ENCODE measurements at regions not wholly inside any gene's neighbourhood (a gene's known extent, or its start where the extent isn't known, plus 50 kb on each side); places are given as distances from the start of the nearest gene placed in this dataset.

- TF ChIP-seq CTCF (conservative IDR thresholded peaks at IDR 0.05; ENCODE audit: low read length) (no peak), EZH2phosphoT487 (IDR thresholded peaks at IDR 0.05; ENCODE audit: borderline replicate concordance, low read depth, low read length) (no peak)
These were observed 429.2 kb downstream of the DMAC1 start for GRCh38 chr9:7370381-7370780.
